ENCODE measurements at regions not wholly inside any gene's neighbourhood (a gene's known extent, or its start where the extent isn't known, plus 50 kb on each side); places are given as distances from the start of the nearest gene placed in this dataset.

DNA sequence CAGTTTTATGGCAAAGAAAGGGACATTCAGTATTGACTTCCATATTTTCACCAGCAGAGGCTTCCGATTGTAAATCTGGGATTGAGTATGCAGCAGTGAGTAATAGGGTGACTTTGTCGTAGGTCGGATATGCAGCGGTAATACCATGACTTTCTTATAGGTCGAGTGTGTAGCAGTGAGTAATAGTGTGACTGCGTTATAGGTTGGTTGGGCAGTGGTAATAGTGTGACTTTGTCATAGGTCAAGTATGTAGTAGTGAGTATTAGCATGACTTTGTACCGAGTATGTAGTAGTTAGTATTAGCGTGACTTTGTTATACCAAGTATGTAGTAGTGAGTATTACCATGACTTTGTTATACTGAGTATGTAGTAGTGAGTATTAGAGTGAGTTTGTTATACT lies 268.2 kb upstream of the ADARB2 start:
- TF ChIP-seq CREM (CRISPR knock-in tag; IDR thresholded peaks at IDR 0.05) (no peak), MXD4 (CRISPR knock-in tag; IDR thresholded peaks at IDR 0.05; ENCODE audit: borderline replicate concordance) (no peak)
